K562 (cell line): ENCODE measurements at regions not wholly inside any gene's neighbourhood (a gene's known extent, or its start where the extent isn't known, plus 50 kb on each side); places are given as distances from the start of the nearest gene placed in this dataset.

ENCODE experiments used
- CCAR2 ChIP-seq: fragments of 200-400 bp; formaldehyde crosslinking; IDR thresholded peaks from 2 replicates; pipeline ENCODE4 v1.6.1; 2017; ENCODE audit warnings: mild to moderate bottlenecking, low read depth, low read length
- FOSL1 ChIP-seq: fragments of 200-800 bp; sonication (Bioruptor generic); conservative IDR thresholded peaks from 2 replicates; pipeline ENCODE4 v1.6.1; 2016; ENCODE audit warnings: missing genetic modification characterization, missing compliant biosample characterization
- HDAC3 ChIP-seq: fragments of 450-650 bp; IDR thresholded peaks from 2 replicates; pipeline ENCODE4 v1.6.1; 2018; ENCODE audit warnings: borderline replicate concordance, mild to moderate bottlenecking, moderate library complexity; ENCODE audit not compliant: partially characterized antibody
- LARP7 ChIP-seq: fragments of 450-650 bp; IDR thresholded peaks from 2 replicates; pipeline ENCODE4 v1.6.1; 2016
- TRIM24 ChIP-seq, 2 experiments: fragments of 450-650 bp; IDR thresholded peaks; 2 replicates each; pipeline ENCODE4 v1.6.1; 2016
- ZBTB40 ChIP-seq, 2 experiments: fragments of 450-650 bp in 1 of 2; sonication (generic) in 1 of 2; formaldehyde crosslinking in 1 of 2; IDR thresholded peaks; 2 replicates each; pipeline versions ENCODE4 v1.7.1 to v1.9.0; 2016 to 2022; ENCODE audit warnings: inconsistent platforms in 1 of 2, mild to moderate bottlenecking in 1 of 2, missing genetic modification reagents in 1 of 2
- ZNF431 ChIP-seq: sonication (generic); formaldehyde crosslinking; IDR thresholded peaks from 2 replicates; pipeline ENCODE4 v1.8.0; 2022; ENCODE audit warnings: mild to moderate bottlenecking, missing genetic modification reagents

GRCh38 chr15:77731067-77731466 lies 98.4 kb upstream of the LINGO1 start (continued):
- TF ChIP-seq ZBTB40 (IDR thresholded peaks at IDR 0.05) (no peak), ZBTB40 (CRISPR knock-in tag; IDR thresholded peaks at IDR 0.05) (no peak), CCAR2 (no peak), LARP7 (no peak), FOSL1 (tag) (no peak), ZNF431 (CRISPR knock-in tag) (no peak), TRIM24 (IDR thresholded peaks at IDR 0.05) (no peak), HDAC3 (no peak)
